Endothelial cell of umbilical vein (primary cell): ENCODE measurements at regions not wholly inside any gene's neighbourhood (a gene's known extent, or its start where the extent isn't known, plus 50 kb on each side); places are given as distances from the start of the nearest gene placed in this dataset.

Source experiments
- BruUV-seq: library from RNA; stranded (reverse); fragments of 400-500 nt; replicated peaks from 2 replicates; lab custom pipeline; 2021; lab: Mats Ljungman, UMichigan
- CTCF ChIA-PET: fragments of 300-600, 350-600 bp; sonication (Branson Sonifier 250); formaldehyde crosslinking; loops from one replicate; lab custom pipeline; 2021; ENCODE audit warnings: antibody characterized with exemption, inconsistent platforms; lab: Charles Lee
- POLR2A ChIA-PET: fragments of 300-600, 350-600 bp; sonication (Branson Sonifier 250); formaldehyde crosslinking; loops from one replicate; lab custom pipeline; 2021; ENCODE audit warnings: antibody characterized with exemption, inconsistent platforms; lab: Charles Lee
- DNase-seq: peaks from one replicate; pipeline ENCODE4 v3.0.0-alpha.2; 2011; ENCODE audit warnings: low read depth, low spot score
- FAIRE-seq: peaks from 2 replicates; lab custom pipeline; 2011; peaks lifted over from hg19 to GRCh38; lab: Jason Lieb, UNC
- H2AFZ ChIP-seq: 2 replicates; pipeline ENCODE4 v1.6.0; 2012; ENCODE audit warnings: low read depth, low read length, control low read depth, inconsistent platforms
- H3K27ac ChIP-seq: 2 replicates; pipeline ENCODE4 v1.5.1; 2011; ENCODE audit warnings: low read depth, mild to moderate bottlenecking, control low read depth, low read length, moderate library complexity; ENCODE audit not compliant: insufficient read depth
- H3K27me3 ChIP-seq, 2 experiments: 2 replicates each; pipeline versions ENCODE4 v1.6.0 to v1.6.1; 2011; ENCODE audit warnings: low read length in 2 of 2, mixed read lengths in 1 of 2; ENCODE audit not compliant: control insufficient read depth in 2 of 2, insufficient read depth in 2 of 2
- H3K36me3 ChIP-seq, 2 experiments: 2 replicates in 1 of 2; 3 replicates in 1 of 2; pipeline ENCODE4 v1.5.1; 2011; ENCODE audit warnings: low read length in 2 of 2, mild to moderate bottlenecking in 1 of 2, moderate library complexity in 1 of 2; ENCODE audit not compliant: control insufficient read depth in 2 of 2, insufficient read depth in 2 of 2; ENCODE audit errors: extremely low read depth in 1 of 2
- H3K4me1 ChIP-seq: 3 replicates; pipeline ENCODE4 v1.5.1; 2011; ENCODE audit warnings: mild to moderate bottlenecking, low read length; ENCODE audit not compliant: control insufficient read depth, insufficient read depth; ENCODE audit errors: extremely low read depth
- H3K4me2 ChIP-seq: 2 replicates; pipeline ENCODE4 v1.6.1; 2011; ENCODE audit warnings: low read length, control low read depth, mixed read lengths; ENCODE audit not compliant: insufficient read depth
- H3K4me3 ChIP-seq, 3 experiments: fragments of 200-600 bp in 1 of 3; sonication (generic), shearing (Covaris generic) in 1 of 3; replicated peaks in 1 of 3; 2 replicates each; pipeline ENCODE4 v1.5.1; 2011 to 2016; ENCODE audit warnings: control low read depth in 3 of 3, low read length in 3 of 3, mild to moderate bottlenecking in 2 of 3, inconsistent platforms in 1 of 3, low read depth in 1 of 3, moderate library complexity in 1 of 3; ENCODE audit not compliant: insufficient read depth in 1 of 3
- H3K79me2 ChIP-seq: 2 replicates; pipeline ENCODE4 v1.6.0; 2012; ENCODE audit warnings: low read length, inconsistent platforms; ENCODE audit not compliant: control insufficient read depth, insufficient read depth
- H3K9ac ChIP-seq: replicated peaks from 2 replicates; pipeline ENCODE3; 2011; ENCODE audit warnings: low read length, control low read depth; ENCODE audit not compliant: insufficient read depth; ENCODE audit errors: extremely low read depth
- H3K9me1 ChIP-seq: replicated peaks from 3 replicates; pipeline ENCODE4 v1.6.0; 2011; ENCODE audit warnings: mild to moderate bottlenecking, low read length; ENCODE audit not compliant: control insufficient read depth, insufficient read depth; ENCODE audit errors: extremely low read depth
- H3K9me3 ChIP-seq: replicated peaks from 2 replicates; pipeline ENCODE4 v1.5.1; 2012; ENCODE audit warnings: low read length, inconsistent platforms; ENCODE audit not compliant: control insufficient read depth, insufficient read depth
- H4K20me1 ChIP-seq: replicated peaks from 2 replicates; pipeline ENCODE3; 2011; ENCODE audit warnings: mild to moderate bottlenecking, low read length; ENCODE audit not compliant: control insufficient read depth, insufficient read depth; ENCODE audit errors: extremely low read depth
- CTCF ChIP-seq, 2 donors: IDR thresholded peaks; 1 replicate in 1 of 2; 2 replicates in 1 of 2; pipeline ENCODE4 v1.5.1; 2011; ENCODE audit warnings: low read length in 2 of 2, mild to moderate bottlenecking in 2 of 2, moderate library complexity in 2 of 2, control low read depth in 1 of 2, inconsistent platforms in 1 of 2, low read depth in 1 of 2; ENCODE audit not compliant: insufficient read depth in 1 of 2; ENCODE audit errors: extremely low read depth in 1 of 2
- EZH2 ChIP-seq: IDR thresholded peaks from 2 replicates; pipeline ENCODE4 v1.6.1; 2012; ENCODE audit warnings: borderline replicate concordance, low read depth, mild to moderate bottlenecking, moderate library complexity, low read length, inconsistent platforms; ENCODE audit not compliant: severe bottlenecking
- FOS ChIP-seq: IDR thresholded peaks from 2 replicates; pipeline ENCODE4 v1.6.1; 2011; ENCODE audit warnings: mild to moderate bottlenecking, low read length, moderate library complexity, borderline replicate concordance; ENCODE audit not compliant: insufficient read depth
- JUN ChIP-seq: IDR thresholded peaks from 2 replicates; pipeline ENCODE4 v1.6.1; 2011; ENCODE audit warnings: borderline replicate concordance, low read depth; ENCODE audit not compliant: insufficient read length, insufficient read depth
- MYC ChIP-seq: IDR thresholded peaks from one replicate; pipeline ENCODE4 v1.6.1; 2011; ENCODE audit warnings: mild to moderate bottlenecking, low read depth, low read length
- POLR2A ChIP-seq: IDR thresholded peaks from 2 replicates; pipeline ENCODE4 v1.6.1; 2012; ENCODE audit warnings: low read depth, mild to moderate bottlenecking, control low read depth, low read length
- POLR2AphosphoS5 ChIP-seq: IDR thresholded peaks from 2 replicates; pipeline ENCODE4 v1.6.1; 2012; ENCODE audit warnings: low read depth, mild to moderate bottlenecking, control low read depth, low read length, moderate library complexity; ENCODE audit not compliant: insufficient read depth
- dilution Hi-C: fragments of 300-500 bp; cut with MboI; formaldehyde crosslinking; loops from one replicate; pipeline ENCODE4 v1.15.0; 2019; ENCODE audit warnings: low sequenced_read_pairs; ENCODE audit not compliant: extremely low pct_ligation_motif_present
- intact Hi-C: fragments of 100-400 bp; cut with micrococcal nuclease; formaldehyde crosslinking; loops from one replicate; pipeline ENCODE4 v1.10.0; 2022

GRCh38 chr1:68590473-68590872 lies 93.6 kb upstream of the DEPDC1 start:
- H3K79me2 ChIP-seq = no peaks in the 10 kb centered on the region
- FAIRE-seq (no peak), DNase-seq (peak; percentile 2)
- H3K27ac ChIP-seq = no peak overlapping the region
- no peak overlapping the region for H3K4me2 ChIP-seq
- no peak for TF ChIP-seq POLR2A
- TF ChIP-seq POLR2AphosphoS5 = no peak
- TF ChIP-seq MYC = no peak
- no peaks in the 10 kb centered on the region for H3K9me3 ChIP-seq
- H3K27me3 ChIP-seq = peaks cover 0 to 2% of the 10 kb centered on the region in 2 experiments
- no peaks in the 10 kb centered on the region for H4K20me1 ChIP-seq
- no peak overlapping the region for H3K4me3 ChIP-seq
- no peaks in the 10 kb centered on the region for H3K9me1 ChIP-seq
- H3K9ac ChIP-seq = no peak overlapping the region
- BruUV-seq = no TSS peak
- CTCF ChIA-PET = interaction anchor here (0.7 to 3.5 kb wide), 5 partner anchors 9 to 475 kb away, joined by 3 to 38 read pairs (median 4); partner anchors contain the start of gene DEPDC1
- no peak overlapping the region for H2AFZ ChIP-seq
- POLR2A ChIA-PET = interaction anchor here (0.6 kb wide), 1 partner anchor 118 kb away, joined by 3 read pairs; no protein-coding TSS in a partner anchor
- no peaks in the 10 kb centered on the region for H3K36me3 ChIP-seq
- H3K4me1 ChIP-seq = no peaks in the 10 kb centered on the region
- dilution Hi-C loops = no loop called here
- intact Hi-C loops = loop anchor here (1.0 kb wide), 1 partner anchor 120 kb away; no protein-coding TSS in a partner anchor

GRCh38 chr1:68594851-68595250 lies 98.0 kb upstream of the DEPDC1 start:
- H3K4me1 ChIP-seq = no peaks in the 10 kb centered on the region
- CTCF ChIA-PET = interaction anchor here (0.9 to 1.5 kb wide), 2 partner anchors 125 to 152 kb away, joined by 3 to 5 read pairs; no protein-coding TSS in a partner anchor
- H3K79me2 ChIP-seq = no peaks in the 10 kb centered on the region
- POLR2A ChIA-PET = no interaction called here
- BruUV-seq = no TSS peak
- no peak overlapping the region for H3K4me3 ChIP-seq
- dilution Hi-C loops (no loop called here), intact Hi-C loops (no loop called here)
- H3K9ac ChIP-seq = no peak overlapping the region
- H3K27ac ChIP-seq = no peak overlapping the region
- FAIRE-seq (no peak), DNase-seq (no peak)
- no peaks in the 10 kb centered on the region for H3K9me1 ChIP-seq
- peaks cover 0 to 5% of the 10 kb centered on the region in 2 experiments for H3K27me3 ChIP-seq
- no peak overlapping the region for H3K4me2 ChIP-seq
- TF ChIP-seq JUN (no peak), FOS (no peak), EZH2 (no peak), CTCF (IDR thresholded peaks at IDR 0.05; ENCODE audit: extremely low read depth in 1 of 2, insufficient read depth in 1 of 2, low read depth in 1 of 2, low read length in 2 of 2) (no peak)
- H4K20me1 ChIP-seq = no peaks in the 10 kb centered on the region
- no peaks in the 10 kb centered on the region for H3K36me3 ChIP-seq
- H3K9me3 ChIP-seq = no peaks in the 10 kb centered on the region
- H2AFZ ChIP-seq = no peak overlapping the region
